Astrocyte (in vitro differentiated cells and primary cell): ENCODE measurements at regions not wholly inside any gene's neighbourhood (a gene's known extent, or its start where the extent isn't known, plus 50 kb on each side); places are given as distances from the start of the nearest gene placed in this dataset.

Source experiments
- EZH2 ChIP-seq: IDR thresholded peaks from 2 replicates; pipeline ENCODE4 v1.6.1; 2012; ENCODE audit warnings: mild to moderate bottlenecking, low read length, inconsistent platforms; ENCODE audit not compliant: insufficient read depth
- TF ChIP-seq, protein P1 (sequence below): IDR thresholded peaks from 2 replicates; pipeline ENCODE4 v1.5.1; 2011; ENCODE audit warnings: low read depth, mild to moderate bottlenecking, inconsistent platforms, low read length, moderate library complexity; ENCODE audit not compliant: insufficient read depth

DNA sequence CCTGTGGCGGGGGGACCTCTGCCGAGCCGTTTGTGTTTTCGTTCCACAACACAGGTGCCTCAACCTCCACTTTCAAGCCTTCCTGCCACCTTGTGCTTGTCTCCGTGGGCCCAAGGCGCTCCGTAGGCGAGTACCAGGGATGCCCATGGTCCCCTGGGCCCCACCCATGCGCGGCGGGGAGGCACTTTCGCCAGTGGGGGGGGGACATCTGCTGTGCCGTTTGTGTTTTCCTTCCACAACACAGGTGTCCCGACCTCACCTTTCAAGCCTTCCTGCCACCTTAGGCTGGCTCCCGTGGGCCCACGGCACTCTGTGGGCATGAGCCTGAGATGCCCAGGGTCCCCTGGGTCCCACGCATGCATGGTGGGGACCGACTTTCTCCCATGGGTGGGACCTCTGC is 335.9 kb downstream of the ALG10 start:
- TF ChIP-seq, protein P1, sequence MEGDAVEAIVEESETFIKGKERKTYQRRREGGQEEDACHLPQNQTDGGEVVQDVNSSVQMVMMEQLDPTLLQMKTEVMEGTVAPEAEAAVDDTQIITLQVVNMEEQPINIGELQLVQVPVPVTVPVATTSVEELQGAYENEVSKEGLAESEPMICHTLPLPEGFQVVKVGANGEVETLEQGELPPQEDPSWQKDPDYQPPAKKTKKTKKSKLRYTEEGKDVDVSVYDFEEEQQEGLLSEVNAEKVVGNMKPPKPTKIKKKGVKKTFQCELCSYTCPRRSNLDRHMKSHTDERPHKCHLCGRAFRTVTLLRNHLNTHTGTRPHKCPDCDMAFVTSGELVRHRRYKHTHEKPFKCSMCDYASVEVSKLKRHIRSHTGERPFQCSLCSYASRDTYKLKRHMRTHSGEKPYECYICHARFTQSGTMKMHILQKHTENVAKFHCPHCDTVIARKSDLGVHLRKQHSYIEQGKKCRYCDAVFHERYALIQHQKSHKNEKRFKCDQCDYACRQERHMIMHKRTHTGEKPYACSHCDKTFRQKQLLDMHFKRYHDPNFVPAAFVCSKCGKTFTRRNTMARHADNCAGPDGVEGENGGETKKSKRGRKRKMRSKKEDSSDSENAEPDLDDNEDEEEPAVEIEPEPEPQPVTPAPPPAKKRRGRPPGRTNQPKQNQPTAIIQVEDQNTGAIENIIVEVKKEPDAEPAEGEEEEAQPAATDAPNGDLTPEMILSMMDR: no peak
- TF ChIP-seq EZH2: no peak
